ENCODE measurements at regions not wholly inside any gene's neighbourhood (a gene's known extent, or its start where the extent isn't known, plus 50 kb on each side); places are given as distances from the start of the nearest gene placed in this dataset.
"Not testable (repeated sequence)": the region's sequence is repeated elsewhere in the genome, so short reads cannot be mapped to it uniquely, and the experiment has no call there.

DNA sequence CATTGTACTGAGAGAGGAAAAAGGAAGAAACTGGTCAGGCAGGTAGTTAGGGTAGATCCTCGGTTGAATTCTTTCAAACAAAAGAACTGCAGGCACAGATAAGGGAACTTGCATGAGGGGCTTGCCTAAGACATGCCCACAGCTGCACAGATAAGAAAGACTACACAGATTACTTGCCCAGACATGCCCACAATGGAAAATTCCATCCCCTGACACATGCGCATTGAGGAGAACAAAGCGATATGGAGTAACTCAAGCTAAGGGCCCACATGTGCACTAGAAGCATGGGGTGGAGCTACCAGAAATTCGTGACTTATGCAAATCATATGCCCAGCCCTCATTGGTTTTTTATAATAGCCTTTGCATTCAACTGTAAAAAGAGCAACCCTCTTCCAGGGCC, 181.3 kb upstream of the ZNF521 start:
- BruUV-seq (replicated peaks): no TSS peak
- H3K9me3 Mint-ChIP-seq (ENCODE audit: unreplicated experiment): no peaks in the 10 kb centered on the region
- Histone ChIP-seq H3K27me3 (replicated peaks; ENCODE audit: control insufficient read depth, insufficient read depth, low read length) (no peaks in the 10 kb centered on the region), H3K4me3 (ENCODE audit: low read depth, low read length) (no peak overlapping the region), H3K9me3 (no peaks in the 10 kb centered on the region), H3K36me3 (ENCODE audit: control insufficient read depth, insufficient read depth, low read length) (no peaks in the 10 kb centered on the region), H3K4me1 (no peaks in the 10 kb centered on the region)
- H3K27ac Mint-ChIP-seq (ENCODE audit: unreplicated experiment): no peak overlapping the region
- TF ChIP-seq, protein P1, sequence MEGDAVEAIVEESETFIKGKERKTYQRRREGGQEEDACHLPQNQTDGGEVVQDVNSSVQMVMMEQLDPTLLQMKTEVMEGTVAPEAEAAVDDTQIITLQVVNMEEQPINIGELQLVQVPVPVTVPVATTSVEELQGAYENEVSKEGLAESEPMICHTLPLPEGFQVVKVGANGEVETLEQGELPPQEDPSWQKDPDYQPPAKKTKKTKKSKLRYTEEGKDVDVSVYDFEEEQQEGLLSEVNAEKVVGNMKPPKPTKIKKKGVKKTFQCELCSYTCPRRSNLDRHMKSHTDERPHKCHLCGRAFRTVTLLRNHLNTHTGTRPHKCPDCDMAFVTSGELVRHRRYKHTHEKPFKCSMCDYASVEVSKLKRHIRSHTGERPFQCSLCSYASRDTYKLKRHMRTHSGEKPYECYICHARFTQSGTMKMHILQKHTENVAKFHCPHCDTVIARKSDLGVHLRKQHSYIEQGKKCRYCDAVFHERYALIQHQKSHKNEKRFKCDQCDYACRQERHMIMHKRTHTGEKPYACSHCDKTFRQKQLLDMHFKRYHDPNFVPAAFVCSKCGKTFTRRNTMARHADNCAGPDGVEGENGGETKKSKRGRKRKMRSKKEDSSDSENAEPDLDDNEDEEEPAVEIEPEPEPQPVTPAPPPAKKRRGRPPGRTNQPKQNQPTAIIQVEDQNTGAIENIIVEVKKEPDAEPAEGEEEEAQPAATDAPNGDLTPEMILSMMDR (IDR thresholded peaks at IDR 0.05; ENCODE audit: insufficient read depth in 1 of 2, low read depth in 1 of 2, low read length in 1 of 2, severe bottlenecking in 1 of 2, unreplicated experiment in 1 of 2): no peak
- no peak overlapping the region for H3K4me3 Mint-ChIP-seq (ENCODE audit: unreplicated experiment)
- H3K27me3 Mint-ChIP-seq (ENCODE audit: insufficient read depth, unreplicated experiment): peaks cover 2% of the 10 kb centered on the region
- ChIA-PET POLR2A (no interaction called here), CTCF (no interaction called here)
- H3K4me1 Mint-ChIP-seq (ENCODE audit: low read depth, unreplicated experiment): no peaks in the 10 kb centered on the region
- no peak for DNase-seq
- H3K36me3 Mint-ChIP-seq (ENCODE audit: insufficient read depth, unreplicated experiment): no peaks in the 10 kb centered on the region
- intact Hi-C loops (cut with micrococcal nuclease; ENCODE audit: unreplicated experiment): no loop called here

GRCh38 chr18:25531207-25531606, 179.2 kb upstream of the ZNF521 start:
- H3K27ac Mint-ChIP-seq (ENCODE audit: unreplicated experiment): no peak overlapping the region
- Histone ChIP-seq H3K4me3 (ENCODE audit: low read depth, low read length) (no peak overlapping the region), H3K4me1 (no peaks in the 10 kb centered on the region), H3K36me3 (ENCODE audit: control insufficient read depth, insufficient read depth, low read length) (no peaks in the 10 kb centered on the region), H3K9me3 (no peaks in the 10 kb centered on the region), H3K27me3 (replicated peaks; ENCODE audit: control insufficient read depth, insufficient read depth, low read length) (no peaks in the 10 kb centered on the region)
- H3K4me1 Mint-ChIP-seq (ENCODE audit: low read depth, unreplicated experiment): no peaks in the 10 kb centered on the region
- no peak for DNase-seq
- ChIA-PET CTCF (no interaction called here), POLR2A (no interaction called here)
- no TSS peak for BruUV-seq (replicated peaks)
- H3K36me3 Mint-ChIP-seq (ENCODE audit: insufficient read depth, unreplicated experiment): no peaks in the 10 kb centered on the region
- H3K27me3 Mint-ChIP-seq (ENCODE audit: insufficient read depth, unreplicated experiment): peaks cover 2% of the 10 kb centered on the region
- TF ChIP-seq, protein P1 (IDR thresholded peaks at IDR 0.05; ENCODE audit: insufficient read depth in 1 of 2, low read depth in 1 of 2, low read length in 1 of 2, severe bottlenecking in 1 of 2, unreplicated experiment in 1 of 2): no peak
- H3K4me3 Mint-ChIP-seq (ENCODE audit: unreplicated experiment): no peak overlapping the region
- intact Hi-C loops (cut with micrococcal nuclease; ENCODE audit: unreplicated experiment): no loop called here
- no peaks in the 10 kb centered on the region for H3K9me3 Mint-ChIP-seq (ENCODE audit: unreplicated experiment)

DNA sequence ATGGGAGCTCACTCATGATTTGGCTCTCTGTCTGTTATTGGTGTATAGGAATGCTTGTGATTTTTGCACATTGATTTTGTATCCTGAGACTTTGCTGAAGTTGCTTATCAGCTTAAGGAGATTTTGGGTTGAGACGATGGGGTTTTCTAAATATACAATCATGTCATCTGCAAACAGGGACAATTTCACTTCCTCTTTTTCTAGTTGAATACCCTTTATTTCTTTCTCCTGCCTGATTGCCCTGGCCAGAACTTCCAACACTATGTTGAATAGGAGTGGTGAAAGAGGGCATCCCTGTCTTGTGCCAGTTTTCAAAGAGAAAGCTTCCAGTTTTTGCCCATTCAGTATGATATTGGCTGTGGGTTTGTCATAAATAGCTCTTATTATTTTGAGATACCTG, 173.8 kb upstream of the ZNF521 start:
- H3K9me3 Mint-ChIP-seq (ENCODE audit: unreplicated experiment); H3K4me1 ChIP-seq; H3K36me3 ChIP-seq (ENCODE audit: control insufficient read depth, insufficient read depth, low read length); H3K27me3 Mint-ChIP-seq (ENCODE audit: insufficient read depth, unreplicated experiment); intact Hi-C loops (cut with micrococcal nuclease; ENCODE audit: unreplicated experiment); H3K27ac Mint-ChIP-seq (ENCODE audit: unreplicated experiment); H3K36me3 Mint-ChIP-seq (ENCODE audit: insufficient read depth, unreplicated experiment); POLR2A ChIA-PET; BruUV-seq (replicated peaks); H3K9me3 ChIP-seq; DNase-seq; H3K4me3 ChIP-seq (ENCODE audit: low read depth, low read length); CTCF ChIA-PET; H3K4me1 Mint-ChIP-seq (ENCODE audit: low read depth, unreplicated experiment); H3K27me3 ChIP-seq (replicated peaks; ENCODE audit: control insufficient read depth, insufficient read depth, low read length); H3K4me3 Mint-ChIP-seq (ENCODE audit: unreplicated experiment): not testable (repeated sequence)

DNA sequence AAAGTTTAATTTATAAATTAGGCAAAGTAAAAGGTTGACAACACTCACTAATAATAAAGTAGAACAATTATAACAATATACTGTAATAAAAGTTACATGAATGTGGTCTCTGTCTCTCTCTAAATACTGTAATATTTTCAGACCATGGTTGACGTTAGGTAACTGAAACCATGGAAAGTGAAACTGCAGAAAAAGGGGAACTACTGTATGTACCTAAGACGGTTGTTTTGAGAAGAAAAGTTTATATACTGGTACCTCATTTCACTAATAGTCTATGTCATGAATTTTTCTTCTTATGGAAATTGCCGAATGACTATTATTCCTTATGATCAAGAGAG, 166.7 kb upstream of the ZNF521 start:
- no peaks in the 10 kb centered on the region for H3K36me3 Mint-ChIP-seq (ENCODE audit: insufficient read depth, unreplicated experiment)

More for the DNA sequence above, 166.7 kb upstream of the ZNF521 start:
- Histone ChIP-seq H3K27me3 (replicated peaks; ENCODE audit: control insufficient read depth, insufficient read depth, low read length) (no peaks in the 10 kb centered on the region), H3K4me3 (ENCODE audit: low read depth, low read length) (no peak overlapping the region), H3K9me3 (no peaks in the 10 kb centered on the region), H3K4me1 (no peaks in the 10 kb centered on the region), H3K36me3 (ENCODE audit: control insufficient read depth, insufficient read depth, low read length) (no peaks in the 10 kb centered on the region)
- H3K27me3 Mint-ChIP-seq (ENCODE audit: insufficient read depth, unreplicated experiment): no peaks in the 10 kb centered on the region
- ChIA-PET CTCF (no interaction called here), POLR2A (no interaction called here)
- intact Hi-C loops (cut with micrococcal nuclease; ENCODE audit: unreplicated experiment): no loop called here
- no peak overlapping the region for H3K4me3 Mint-ChIP-seq (ENCODE audit: unreplicated experiment)
- no peaks in the 10 kb centered on the region for H3K4me1 Mint-ChIP-seq (ENCODE audit: low read depth, unreplicated experiment)
- TF ChIP-seq, protein P1 (IDR thresholded peaks at IDR 0.05; ENCODE audit: insufficient read depth in 1 of 2, low read depth in 1 of 2, low read length in 1 of 2, severe bottlenecking in 1 of 2, unreplicated experiment in 1 of 2): no peak
- no TSS peak for BruUV-seq (replicated peaks)
- DNase-seq: no peak
- H3K9me3 Mint-ChIP-seq (ENCODE audit: unreplicated experiment): no peaks in the 10 kb centered on the region
- H3K27ac Mint-ChIP-seq (ENCODE audit: unreplicated experiment): no peak overlapping the region
